Right atrium auricular region (tissue), 2 donors: ENCODE measurements at regions not wholly inside any gene's neighbourhood (a gene's known extent, or its start where the extent isn't known, plus 50 kb on each side); places are given as distances from the start of the nearest gene placed in this dataset.

Experiments used
- DNase-seq: peaks from one replicate; pipeline ENCODE4 v3.0.0-alpha.2; 2019; ENCODE audit warnings: low spot score
- H3K27ac ChIP-seq, 2 donors: fragments of 200-600 bp; sonication (generic); 1 replicate in 1 of 2; 2 replicates in 1 of 2; pipeline ENCODE4 v1.5.1; 2016 to 2019
- H3K27me3 ChIP-seq, 2 donors: fragments of 200-600 bp; sonication (generic); one replicate each; pipeline versions ENCODE4 v1.5.1 to v1.6.0; 2017 to 2019
- H3K36me3 ChIP-seq: fragments of 200-600 bp; sonication (generic); one replicate; pipeline ENCODE4 v1.5.1; 2016
- H3K4me1 ChIP-seq, 2 donors: fragments of 200-600 bp; sonication (generic); one replicate each; pipeline versions ENCODE4 v1.5.1 to v1.6.0; 2017 to 2019
- H3K4me3 ChIP-seq, 2 donors: fragments of 200-600 bp; sonication (generic); 1 replicate in 1 of 2; 2 replicates in 1 of 2; pipeline ENCODE4 v1.5.1; 2017 to 2019; ENCODE audit warnings: mild to moderate bottlenecking in 1 of 2, moderate library complexity in 1 of 2
- H3K9me3 ChIP-seq, 2 donors: fragments of 200-600 bp; sonication (generic); one replicate each; pipeline ENCODE4 v1.5.1; 2019
- TF ChIP-seq, protein P1 (sequence below), 2 donors: fragments of 200-600 bp; sonication (generic); IDR thresholded peaks; one replicate each; pipeline ENCODE4 v1.5.1; 2019; ENCODE audit warnings: antibody characterized with exemption in 2 of 2

DNA sequence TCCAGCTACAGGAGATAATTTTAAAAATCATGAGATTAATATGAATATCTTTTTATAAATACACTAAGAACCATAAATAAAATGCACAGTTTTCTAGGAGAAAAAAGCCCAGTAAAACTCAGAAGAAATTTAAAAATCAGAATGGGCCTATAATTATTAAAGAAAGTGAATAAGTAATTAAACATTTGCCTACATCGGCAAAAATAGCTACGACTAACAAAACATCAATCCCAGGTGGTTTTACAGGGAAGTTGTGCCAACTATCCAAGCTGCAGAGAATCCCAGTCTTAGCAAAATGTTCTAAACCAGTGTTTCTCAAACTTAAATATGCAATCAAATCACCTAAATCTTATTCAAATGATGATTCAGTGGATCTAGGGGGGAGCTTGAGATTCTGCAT, 180.0 kb downstream of the TRIM29 start:
- H3K27me3 ChIP-seq = no peaks in the 10 kb centered on the region
- H3K4me1 ChIP-seq = no peaks in the 10 kb centered on the region
- TF ChIP-seq, protein P1, sequence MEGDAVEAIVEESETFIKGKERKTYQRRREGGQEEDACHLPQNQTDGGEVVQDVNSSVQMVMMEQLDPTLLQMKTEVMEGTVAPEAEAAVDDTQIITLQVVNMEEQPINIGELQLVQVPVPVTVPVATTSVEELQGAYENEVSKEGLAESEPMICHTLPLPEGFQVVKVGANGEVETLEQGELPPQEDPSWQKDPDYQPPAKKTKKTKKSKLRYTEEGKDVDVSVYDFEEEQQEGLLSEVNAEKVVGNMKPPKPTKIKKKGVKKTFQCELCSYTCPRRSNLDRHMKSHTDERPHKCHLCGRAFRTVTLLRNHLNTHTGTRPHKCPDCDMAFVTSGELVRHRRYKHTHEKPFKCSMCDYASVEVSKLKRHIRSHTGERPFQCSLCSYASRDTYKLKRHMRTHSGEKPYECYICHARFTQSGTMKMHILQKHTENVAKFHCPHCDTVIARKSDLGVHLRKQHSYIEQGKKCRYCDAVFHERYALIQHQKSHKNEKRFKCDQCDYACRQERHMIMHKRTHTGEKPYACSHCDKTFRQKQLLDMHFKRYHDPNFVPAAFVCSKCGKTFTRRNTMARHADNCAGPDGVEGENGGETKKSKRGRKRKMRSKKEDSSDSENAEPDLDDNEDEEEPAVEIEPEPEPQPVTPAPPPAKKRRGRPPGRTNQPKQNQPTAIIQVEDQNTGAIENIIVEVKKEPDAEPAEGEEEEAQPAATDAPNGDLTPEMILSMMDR (IDR thresholded peaks at IDR 0.05) = no peak
- DNase-seq = no peak
- no peak overlapping the region for H3K4me3 ChIP-seq
- H3K9me3 ChIP-seq = no peaks in the 10 kb centered on the region
- H3K36me3 ChIP-seq = no peaks in the 10 kb centered on the region
- H3K27ac ChIP-seq = no peak overlapping the region

GRCh38 chr11:119952441-119952840, 185.5 kb downstream of the TRIM29 start:
- no peaks in the 10 kb centered on the region for H3K36me3 ChIP-seq
- H3K4me1 ChIP-seq = no peaks in the 10 kb centered on the region
- H3K27ac ChIP-seq = no peak overlapping the region
- no peak overlapping the region for H3K4me3 ChIP-seq
- TF ChIP-seq, protein P1 (IDR thresholded peaks at IDR 0.05) = no peak
- no peaks in the 10 kb centered on the region for H3K27me3 ChIP-seq
- no peaks in the 10 kb centered on the region for H3K9me3 ChIP-seq
- no peak for DNase-seq

DNA sequence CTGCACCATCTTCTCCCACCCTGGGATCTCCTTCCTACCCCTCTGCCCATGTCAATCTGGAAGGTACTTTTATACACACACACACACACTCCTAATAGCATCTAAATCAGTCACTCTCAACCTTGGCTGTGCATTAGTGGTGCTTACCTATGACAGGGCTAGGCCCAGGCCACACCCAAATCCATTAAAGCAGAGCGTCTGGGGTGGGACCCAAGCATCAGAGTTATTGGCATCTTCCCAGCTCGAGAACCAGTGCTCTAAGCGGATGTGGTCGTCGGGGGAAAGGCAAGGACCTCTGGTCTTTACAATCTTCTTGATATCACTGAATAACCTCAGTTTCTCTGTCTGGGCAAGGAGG, 194.6 kb downstream of the TRIM29 start:
- no peak for DNase-seq
- no peaks in the 10 kb centered on the region for H3K27me3 ChIP-seq
- TF ChIP-seq, protein P1 (IDR thresholded peaks at IDR 0.05) = no peak
- no peaks in the 10 kb centered on the region for H3K36me3 ChIP-seq
- H3K9me3 ChIP-seq = no peaks in the 10 kb centered on the region
- no peak overlapping the region for H3K4me3 ChIP-seq
- H3K27ac ChIP-seq = no peak overlapping the region
- H3K4me1 ChIP-seq = peaks cover 0 to 13% of the 10 kb centered on the region in 2 donors

DNA sequence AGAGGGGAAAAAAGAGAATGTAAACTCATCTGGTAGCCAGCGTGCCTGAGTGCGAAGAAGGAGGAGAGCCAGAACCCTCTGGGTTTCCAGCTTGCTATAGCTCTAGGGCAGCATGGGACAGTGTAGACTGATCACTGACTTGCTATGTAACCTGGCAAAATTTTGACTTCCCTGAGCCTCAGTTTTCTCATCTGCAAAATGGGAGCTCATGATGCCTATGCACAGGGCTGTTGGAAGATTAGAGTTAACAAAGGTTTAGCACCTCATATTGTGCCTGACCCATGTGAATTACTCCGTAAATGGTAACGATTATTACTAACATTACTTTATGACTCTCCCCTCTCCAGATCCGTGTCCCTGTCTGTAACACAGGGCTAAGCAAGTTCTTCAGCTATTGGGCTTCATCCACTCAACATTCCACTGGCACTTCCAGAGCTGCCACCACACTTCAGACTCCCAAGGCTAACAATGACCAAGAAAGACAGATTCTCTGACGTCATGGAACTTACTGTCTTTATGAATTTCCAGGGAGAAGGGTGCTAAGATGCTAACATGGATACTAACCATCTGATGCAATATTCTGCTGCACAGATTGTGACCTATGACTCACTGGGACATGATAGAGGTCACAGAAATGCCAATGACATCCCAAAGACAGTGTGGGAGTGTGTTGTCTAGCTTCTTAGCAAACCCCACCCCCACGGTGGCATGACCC, 195.2 kb downstream of the TRIM29 start:
- Histone ChIP-seq H3K4me1 (peaks cover 0 to 13% of the 10 kb centered on the region in 2 donors), H3K4me3 (no peak overlapping the region), H3K9me3 (no peaks in the 10 kb centered on the region), H3K27me3 (no peaks in the 10 kb centered on the region), H3K36me3 (no peaks in the 10 kb centered on the region), H3K27ac (no peak overlapping the region)
- no peak for DNase-seq
- TF ChIP-seq, protein P1 (IDR thresholded peaks at IDR 0.05) = no peak

GRCh38 chr11:119941636-119942411, 196.1 kb downstream of the TRIM29 start:
- Histone ChIP-seq H3K9me3 (no peaks in the 10 kb centered on the region), H3K4me3 (no peak overlapping the region), H3K27me3 (no peaks in the 10 kb centered on the region), H3K27ac (peak overlapping the region in 1 of 2 donors; percentile 67), H3K4me1 (peaks cover 0 to 13% of the 10 kb centered on the region in 2 donors), H3K36me3 (no peaks in the 10 kb centered on the region)
- no peak for DNase-seq
- TF ChIP-seq, protein P1 (IDR thresholded peaks at IDR 0.05) = no peak
